IMR-90 (cell line): ENCODE measurements at regions not wholly inside any gene's neighbourhood (a gene's known extent, or its start where the extent isn't known, plus 50 kb on each side); places are given as distances from the start of the nearest gene placed in this dataset.

Source experiments
- ATAC-seq: fragments of 200-7000 bp; cut with Tn5 transposase; 2 replicates; pipeline ENCODE4 v1.9.1; 2020; ENCODE audit warnings: low read depth, mild to moderate bottlenecking, moderate library complexity
- BruUV-seq: library from RNA; stranded (reverse); fragments of 400-500 nt; replicated peaks from 2 replicates; lab custom pipeline; 2021; lab: Mats Ljungman, UMichigan
- CTCF ChIA-PET: fragments of 300-600 bp; formaldehyde crosslinking; extraction: SDS; loops from one replicate; lab custom pipeline; 2021; ENCODE audit warnings: antibody characterized with exemption; lab: Yijun Ruan, JAX
- POLR2A ChIA-PET: fragments of 300-600 bp; sonication (Branson Sonifier 250); formaldehyde crosslinking; loops from one replicate; lab custom pipeline; 2022; ENCODE audit warnings: antibody characterized with exemption; ENCODE audit not compliant: unreplicated experiment; lab: Charles Lee
- DNase-seq: peaks from one replicate; pipeline ENCODE4 v3.0.0; 2013
- H2AFZ ChIP-seq: replicated peaks from 2 replicates; pipeline ENCODE3; 2013; ENCODE audit warnings: low read length, mild to moderate bottlenecking; ENCODE audit not compliant: poor library complexity
- H2AK5ac ChIP-seq: 2 replicates; pipeline ENCODE4 v1.6.1; 2013; ENCODE audit warnings: low read depth, low read length, inconsistent platforms
- H2AK9ac ChIP-seq: replicated peaks from 2 replicates; pipeline ENCODE3; 2013; ENCODE audit warnings: mild to moderate bottlenecking, low read depth, low read length, moderate library complexity; ENCODE audit not compliant: poor library complexity
- H2BK120ac ChIP-seq: 2 replicates; pipeline ENCODE4 v1.6.1; 2013; ENCODE audit warnings: low read depth, low read length, inconsistent platforms
- H2BK15ac ChIP-seq: 3 replicates; pipeline ENCODE4 v1.6.1; 2013; ENCODE audit warnings: low read depth, low read length, inconsistent platforms
- H2BK20ac ChIP-seq: 2 replicates; pipeline ENCODE4 v1.6.1; 2013; ENCODE audit warnings: low read depth, mild to moderate bottlenecking, inconsistent platforms, low read length, moderate library complexity
- H2BK5ac ChIP-seq: 2 replicates; pipeline ENCODE4 v1.6.1; 2013; ENCODE audit warnings: mild to moderate bottlenecking, low read depth, low read length, inconsistent platforms; ENCODE audit not compliant: poor library complexity, severe bottlenecking
- H3K14ac ChIP-seq: replicated peaks from 2 replicates; pipeline ENCODE4 v1.6.1; 2013; ENCODE audit warnings: low read depth, low read length, inconsistent platforms
- H3K18ac ChIP-seq: 2 replicates; pipeline ENCODE4 v1.6.1; 2013; ENCODE audit warnings: low read depth, low read length, control low read depth
- H3K23ac ChIP-seq: 2 replicates; pipeline ENCODE4 v1.6.1; 2013; ENCODE audit warnings: low read depth, low read length, inconsistent platforms
- H3K27ac ChIP-seq: 2 replicates; pipeline ENCODE4 v1.5.1; 2013; ENCODE audit warnings: mild to moderate bottlenecking, control low read depth, low read length; ENCODE audit not compliant: insufficient read depth
- H3K27me3 ChIP-seq: 2 replicates; pipeline ENCODE4 v1.6.1; 2013; ENCODE audit warnings: low read length; ENCODE audit not compliant: control insufficient read depth, insufficient read depth
- H3K36me3 ChIP-seq: 2 replicates; pipeline ENCODE4 v1.6.1; 2013; ENCODE audit warnings: low read length, mixed read lengths; ENCODE audit not compliant: control insufficient read depth, insufficient read depth
- H3K4ac ChIP-seq: 2 replicates; pipeline ENCODE4 v1.6.1; 2013; ENCODE audit warnings: low read depth, low read length, inconsistent platforms
- H3K4me1 ChIP-seq: 2 replicates; pipeline ENCODE4 v1.6.1; 2013; ENCODE audit warnings: low read length, mixed read lengths; ENCODE audit not compliant: control insufficient read depth, insufficient read depth
- H3K4me2 ChIP-seq: 2 replicates; pipeline ENCODE4 v1.6.1; 2013; ENCODE audit warnings: low read depth, mild to moderate bottlenecking, control low read depth, low read length, moderate library complexity
- H3K4me3 ChIP-seq: 2 replicates; pipeline ENCODE4 v1.5.1; 2013; ENCODE audit warnings: low read depth, mild to moderate bottlenecking, control low read depth, low read length, moderate library complexity; ENCODE audit not compliant: insufficient read depth
- H3K56ac ChIP-seq: 2 replicates; pipeline ENCODE4 v1.6.1; 2013; ENCODE audit warnings: low read length, inconsistent platforms; ENCODE audit not compliant: insufficient read depth; ENCODE audit errors: extremely low read depth
- H3K79me1 ChIP-seq, 2 experiments: 2 replicates each; pipeline ENCODE4 v1.6.1; 2013; ENCODE audit warnings: low read length in 2 of 2, inconsistent platforms in 1 of 2, low read depth in 1 of 2
- H3K9ac ChIP-seq: 2 replicates; pipeline ENCODE4 v1.6.1; 2013; ENCODE audit warnings: low read depth, low read length, control low read depth
- H3K9me1 ChIP-seq: 2 replicates; pipeline ENCODE4 v1.6.1; 2013; ENCODE audit warnings: low read length, inconsistent platforms; ENCODE audit not compliant: insufficient read depth
- H3K9me3 ChIP-seq: 2 replicates; pipeline ENCODE4 v1.6.1; 2013; ENCODE audit warnings: low read length; ENCODE audit not compliant: control insufficient read depth, insufficient read depth
- H4K20me1 ChIP-seq: 2 replicates; pipeline ENCODE4 v1.6.1; 2013; ENCODE audit warnings: low read length, inconsistent platforms; ENCODE audit not compliant: insufficient read depth
- H4K5ac ChIP-seq: 2 replicates; pipeline ENCODE4 v1.6.1; 2013; ENCODE audit warnings: mild to moderate bottlenecking, low read depth, low read length, control low read depth
- H4K8ac ChIP-seq, 2 experiments: 2 replicates each; pipeline ENCODE4 v1.6.1; 2013; ENCODE audit warnings: low read depth in 2 of 2, low read length in 2 of 2, control low read depth in 1 of 2, inconsistent platforms in 1 of 2
- H4K91ac ChIP-seq: 2 replicates; pipeline ENCODE4 v1.6.1; 2013; ENCODE audit warnings: low read depth, low read length, inconsistent platforms; ENCODE audit not compliant: insufficient read depth
- BHLHE40 ChIP-seq: fragments of 150-350 bp; IDR thresholded peaks from 2 replicates; pipeline ENCODE4 v1.6.1; 2016; ENCODE audit warnings: mild to moderate bottlenecking, low read depth, low read length
- CHD1 ChIP-seq: IDR thresholded peaks from 2 replicates; pipeline ENCODE4 v1.6.1; 2012; ENCODE audit warnings: low read depth, low read length, improper control_type of control experiment
- FOS ChIP-seq: fragments of 150-350 bp; IDR thresholded peaks from 2 replicates; pipeline ENCODE4 v1.6.1; 2016; ENCODE audit warnings: low read depth, low read length
- POLR2A ChIP-seq: IDR thresholded peaks from 2 replicates; pipeline ENCODE4 v1.6.1; 2012; ENCODE audit warnings: mild to moderate bottlenecking, low read depth, low read length
- SMC3 ChIP-seq: fragments of 150-350 bp; IDR thresholded peaks from 2 replicates; pipeline ENCODE4 v1.6.1; 2016; ENCODE audit warnings: low read depth, mild to moderate bottlenecking, antibody characterized with exemption, low read length, moderate library complexity
- USF2 ChIP-seq: fragments of 150-350 bp; IDR thresholded peaks from 2 replicates; pipeline ENCODE4 v1.6.1; 2017; ENCODE audit warnings: mild to moderate bottlenecking, antibody characterized with exemption, low read length, low read depth
- WGBS, 2 experiments: methylation state at CpG; one replicate each; pipeline versions ENCODE4 v1.1.5 to v1.1.7; 2013; ENCODE audit warnings: missing lambda C conversion rate in 2 of 2; ENCODE audit not compliant: insufficient read length in 1 of 2; ENCODE audit errors: extremely low coverage in 2 of 2; 5-methylcytosine and 5-hydroxymethylcytosine counted together
- dilution Hi-C: fragments of 300-500 bp; cut with HindIII; formaldehyde crosslinking; loops from one replicate; pipeline ENCODE4 v1.14.3; 2018; ENCODE audit warnings: low sequenced_read_pairs; ENCODE audit not compliant: unreplicated experiment
- in situ Hi-C: fragments of 300-500 bp; cut with MboI; formaldehyde crosslinking; loops from 3 replicates; pipeline ENCODE4 v1.14.3; 2019; ENCODE audit warnings: low sequenced_read_pairs, inconsistent platforms, mixed read lengths
- intact Hi-C: fragments of 100-400 bp; cut with micrococcal nuclease; formaldehyde crosslinking; loops from 2 replicates; pipeline ENCODE4 v1.10.0; 2022
- TF ChIP-seq, protein P1 (sequence below): conservative IDR thresholded peaks from 2 replicates; pipeline ENCODE4 v1.5.1; 2012; ENCODE audit warnings: mild to moderate bottlenecking, low read depth, low read length, improper control_type of control experiment

- no peak overlapping the region for H4K5ac ChIP-seq
- H2BK5ac ChIP-seq = no peak overlapping the region
- H3K9ac ChIP-seq = no peak overlapping the region
- no peaks in the 10 kb centered on the region for H3K27me3 ChIP-seq
- no peak for DNase-seq
- no peaks in the 10 kb centered on the region for H4K20me1 ChIP-seq
- no CpG with 5 or more reads among the region's 1 CpG for WGBS, 2 experiments
- H2BK20ac ChIP-seq = no peak overlapping the region
- H3K9me1 ChIP-seq = no peaks in the 10 kb centered on the region
- H2AFZ ChIP-seq = no peak overlapping the region
- no peak overlapping the region for H4K91ac ChIP-seq
- no peak overlapping the region for H3K18ac ChIP-seq
- dilution Hi-C loops (no loop called here), in situ Hi-C loops (no loop called here), intact Hi-C loops (no loop called here)
- no peaks in the 10 kb centered on the region for H3K79me1 ChIP-seq
- no peak overlapping the region for H3K4ac ChIP-seq
- no peak overlapping the region for H2BK120ac ChIP-seq
- H4K8ac ChIP-seq = no peak overlapping the region
- H2AK5ac ChIP-seq = no peak overlapping the region
- ChIA-PET CTCF (no interaction called here), POLR2A (no interaction called here)
- H3K36me3 ChIP-seq = no peaks in the 10 kb centered on the region
- ATAC-seq = no peak
- no peak overlapping the region for H3K14ac ChIP-seq
- H3K4me3 ChIP-seq = no peak overlapping the region
- H2BK15ac ChIP-seq = no peak overlapping the region
- no peak overlapping the region for H3K56ac ChIP-seq
- BruUV-seq = no TSS peak
- TF ChIP-seq USF2 (no peak), BHLHE40 (no peak), SMC3 (no peak), POLR2A (no peak), FOS (no peak), CHD1 (no peak)
- TF ChIP-seq, protein P1, sequence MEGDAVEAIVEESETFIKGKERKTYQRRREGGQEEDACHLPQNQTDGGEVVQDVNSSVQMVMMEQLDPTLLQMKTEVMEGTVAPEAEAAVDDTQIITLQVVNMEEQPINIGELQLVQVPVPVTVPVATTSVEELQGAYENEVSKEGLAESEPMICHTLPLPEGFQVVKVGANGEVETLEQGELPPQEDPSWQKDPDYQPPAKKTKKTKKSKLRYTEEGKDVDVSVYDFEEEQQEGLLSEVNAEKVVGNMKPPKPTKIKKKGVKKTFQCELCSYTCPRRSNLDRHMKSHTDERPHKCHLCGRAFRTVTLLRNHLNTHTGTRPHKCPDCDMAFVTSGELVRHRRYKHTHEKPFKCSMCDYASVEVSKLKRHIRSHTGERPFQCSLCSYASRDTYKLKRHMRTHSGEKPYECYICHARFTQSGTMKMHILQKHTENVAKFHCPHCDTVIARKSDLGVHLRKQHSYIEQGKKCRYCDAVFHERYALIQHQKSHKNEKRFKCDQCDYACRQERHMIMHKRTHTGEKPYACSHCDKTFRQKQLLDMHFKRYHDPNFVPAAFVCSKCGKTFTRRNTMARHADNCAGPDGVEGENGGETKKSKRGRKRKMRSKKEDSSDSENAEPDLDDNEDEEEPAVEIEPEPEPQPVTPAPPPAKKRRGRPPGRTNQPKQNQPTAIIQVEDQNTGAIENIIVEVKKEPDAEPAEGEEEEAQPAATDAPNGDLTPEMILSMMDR = no peak
- no peak overlapping the region for H2AK9ac ChIP-seq
- no peak overlapping the region for H3K4me2 ChIP-seq
- H3K23ac ChIP-seq = no peak overlapping the region
- no peak overlapping the region for H3K27ac ChIP-seq
- H3K4me1 ChIP-seq = no peaks in the 10 kb centered on the region
- peaks cover 7% of the 10 kb centered on the region for H3K9me3 ChIP-seq
Measured at GRCh38 chr19:27986299-27986698, 1226.7 kb downstream of the UQCRFS1 start.
